ENCODE measurements at regions not wholly inside any gene's neighbourhood (a gene's known extent, or its start where the extent isn't known, plus 50 kb on each side); places are given as distances from the start of the nearest gene placed in this dataset.

DNA sequence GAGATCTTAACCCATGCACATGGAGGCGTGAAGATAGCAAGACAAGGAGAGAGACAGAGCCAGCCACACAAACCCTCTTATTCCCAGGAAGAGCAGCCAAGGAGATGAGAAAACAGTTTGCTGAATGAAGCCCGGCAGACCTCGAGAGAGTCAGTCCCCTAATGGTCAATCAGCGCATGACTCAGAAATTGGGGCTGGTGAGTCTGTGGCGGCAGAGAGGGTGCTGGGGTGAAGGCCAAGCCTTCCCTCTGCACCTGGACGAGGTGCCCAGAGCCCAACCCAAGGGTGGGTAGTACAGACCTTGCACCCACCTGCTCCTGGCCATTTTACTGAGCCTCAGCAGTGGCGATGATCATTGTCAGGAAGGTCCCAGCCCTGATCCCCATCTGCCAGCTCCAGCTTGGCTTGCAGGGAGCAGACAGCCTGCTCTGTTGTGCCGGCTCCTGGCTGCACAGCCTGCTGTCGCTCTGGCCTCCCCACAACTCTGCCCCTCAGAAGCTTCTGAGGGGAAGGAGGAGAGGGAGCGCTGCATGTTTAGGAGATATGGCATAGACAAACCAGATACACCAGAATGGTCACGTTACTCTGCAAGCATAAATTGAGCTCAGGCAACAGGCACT lies 256.6 kb downstream of the RPS24 start:
- intact Hi-C loops (cut with DNase I), result no loop called here
- H3K27ac ChIP-seq, result no peak overlapping the region
- 78 to 87% methylated on average over 10 to 11 of the region's 11 CpGs for WGBS, 2 donors
- TF ChIP-seq, protein P1, sequence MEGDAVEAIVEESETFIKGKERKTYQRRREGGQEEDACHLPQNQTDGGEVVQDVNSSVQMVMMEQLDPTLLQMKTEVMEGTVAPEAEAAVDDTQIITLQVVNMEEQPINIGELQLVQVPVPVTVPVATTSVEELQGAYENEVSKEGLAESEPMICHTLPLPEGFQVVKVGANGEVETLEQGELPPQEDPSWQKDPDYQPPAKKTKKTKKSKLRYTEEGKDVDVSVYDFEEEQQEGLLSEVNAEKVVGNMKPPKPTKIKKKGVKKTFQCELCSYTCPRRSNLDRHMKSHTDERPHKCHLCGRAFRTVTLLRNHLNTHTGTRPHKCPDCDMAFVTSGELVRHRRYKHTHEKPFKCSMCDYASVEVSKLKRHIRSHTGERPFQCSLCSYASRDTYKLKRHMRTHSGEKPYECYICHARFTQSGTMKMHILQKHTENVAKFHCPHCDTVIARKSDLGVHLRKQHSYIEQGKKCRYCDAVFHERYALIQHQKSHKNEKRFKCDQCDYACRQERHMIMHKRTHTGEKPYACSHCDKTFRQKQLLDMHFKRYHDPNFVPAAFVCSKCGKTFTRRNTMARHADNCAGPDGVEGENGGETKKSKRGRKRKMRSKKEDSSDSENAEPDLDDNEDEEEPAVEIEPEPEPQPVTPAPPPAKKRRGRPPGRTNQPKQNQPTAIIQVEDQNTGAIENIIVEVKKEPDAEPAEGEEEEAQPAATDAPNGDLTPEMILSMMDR (IDR thresholded peaks at IDR 0.05), result no peak
- TF ChIP-seq POLR2A (IDR thresholded peaks at IDR 0.05), result no peak
- no peaks in the 10 kb centered on the region for H3K27me3 ChIP-seq
- DNase-seq, result no peak
- no peaks in the 10 kb centered on the region for H3K36me3 ChIP-seq
- peaks cover 0 to 6% of the 10 kb centered on the region in 2 donors for H3K4me1 ChIP-seq
- no peaks in the 10 kb centered on the region for H3K9me3 ChIP-seq
- H3K4me3 ChIP-seq (replicated peaks in 1 of 3), result no peak overlapping the region

DNA sequence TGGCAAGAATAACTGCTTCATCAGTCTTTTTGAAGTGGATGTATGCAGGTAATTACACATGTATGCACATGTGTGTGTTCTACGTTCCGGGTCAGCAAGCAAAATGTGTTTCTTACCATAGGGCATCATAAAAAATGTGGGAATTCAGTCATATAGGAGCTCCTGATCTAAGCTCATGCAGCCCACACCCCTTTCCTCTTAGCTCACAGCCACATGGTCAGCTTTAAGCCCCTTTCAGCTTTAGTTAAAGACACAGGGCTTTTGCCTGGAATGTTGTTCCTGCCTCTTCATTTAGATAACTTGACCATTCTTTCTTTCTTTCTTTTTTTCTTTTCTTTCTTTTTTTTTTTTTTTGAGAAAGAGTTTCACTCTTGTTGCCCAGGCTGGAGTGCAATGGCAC lies 258.1 kb downstream of the RPS24 start:
- H3K27ac ChIP-seq, result no peak overlapping the region
- intact Hi-C loops (cut with DNase I), result no loop called here
- H3K9me3 ChIP-seq, result no peaks in the 10 kb centered on the region
- H3K4me1 ChIP-seq, result peaks cover 0 to 6% of the 10 kb centered on the region in 2 donors
- H3K27me3 ChIP-seq, result no peaks in the 10 kb centered on the region
- H3K36me3 ChIP-seq, result no peaks in the 10 kb centered on the region
- TF ChIP-seq POLR2A (IDR thresholded peaks at IDR 0.05), result no peak
- TF ChIP-seq, protein P1 (IDR thresholded peaks at IDR 0.05), result no peak
- WGBS, 2 donors, result 84 to 98% methylated on average over 2 of the region's 2 CpGs
- DNase-seq, result no peak
- H3K4me3 ChIP-seq (replicated peaks in 1 of 3), result no peak overlapping the region

DNA sequence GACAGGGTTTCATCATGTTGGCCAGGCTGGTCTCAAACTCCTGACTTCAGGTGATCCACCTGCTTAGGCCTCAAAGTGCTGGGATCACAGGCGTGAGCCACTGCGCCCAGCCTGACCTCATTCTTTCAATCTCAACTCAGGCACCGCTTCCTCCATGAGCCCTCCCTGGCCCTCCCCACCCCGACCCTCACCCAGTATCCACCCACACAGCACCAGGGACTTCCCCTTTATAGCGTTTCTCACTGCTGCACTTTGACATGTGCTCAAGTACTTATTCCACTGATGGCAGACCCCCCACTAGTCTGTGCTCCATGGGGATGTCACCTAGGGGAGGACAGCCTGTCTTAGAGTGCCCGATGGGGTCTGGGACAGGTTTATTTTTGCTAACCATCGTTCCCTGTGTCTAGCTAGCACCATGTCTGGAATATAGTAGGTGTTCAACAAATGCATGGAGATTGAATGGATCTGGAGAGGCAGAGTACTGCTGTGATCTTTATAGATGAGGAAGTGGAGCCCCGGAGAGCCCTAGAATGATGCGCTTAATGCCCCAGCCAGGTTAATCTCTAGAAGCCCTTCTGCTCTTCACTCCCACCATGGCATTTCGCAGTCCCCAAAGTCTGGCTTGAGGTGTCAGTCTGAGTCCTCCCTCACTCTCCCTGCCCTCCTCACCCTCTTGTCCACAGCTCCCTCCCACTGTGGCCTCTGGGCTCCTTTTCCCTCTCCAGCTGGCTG lies 258.8 kb downstream of the RPS24 start:
- DNase-seq, result no peak
- Histone ChIP-seq H3K9me3 (no peaks in the 10 kb centered on the region), H3K27me3 (no peaks in the 10 kb centered on the region), H3K36me3 (no peaks in the 10 kb centered on the region), H3K4me3 (replicated peaks in 1 of 3) (no peak overlapping the region), H3K4me1 (peaks cover 0 to 6% of the 10 kb centered on the region in 2 donors), H3K27ac (no peak overlapping the region)
- TF ChIP-seq, protein P1 (IDR thresholded peaks at IDR 0.05), result no peak
- TF ChIP-seq POLR2A (IDR thresholded peaks at IDR 0.05), result no peak
- intact Hi-C loops (cut with DNase I), result no loop called here
- 77 to 92% methylated on average over 10 of the region's 10 CpGs for WGBS, 2 donors

DNA sequence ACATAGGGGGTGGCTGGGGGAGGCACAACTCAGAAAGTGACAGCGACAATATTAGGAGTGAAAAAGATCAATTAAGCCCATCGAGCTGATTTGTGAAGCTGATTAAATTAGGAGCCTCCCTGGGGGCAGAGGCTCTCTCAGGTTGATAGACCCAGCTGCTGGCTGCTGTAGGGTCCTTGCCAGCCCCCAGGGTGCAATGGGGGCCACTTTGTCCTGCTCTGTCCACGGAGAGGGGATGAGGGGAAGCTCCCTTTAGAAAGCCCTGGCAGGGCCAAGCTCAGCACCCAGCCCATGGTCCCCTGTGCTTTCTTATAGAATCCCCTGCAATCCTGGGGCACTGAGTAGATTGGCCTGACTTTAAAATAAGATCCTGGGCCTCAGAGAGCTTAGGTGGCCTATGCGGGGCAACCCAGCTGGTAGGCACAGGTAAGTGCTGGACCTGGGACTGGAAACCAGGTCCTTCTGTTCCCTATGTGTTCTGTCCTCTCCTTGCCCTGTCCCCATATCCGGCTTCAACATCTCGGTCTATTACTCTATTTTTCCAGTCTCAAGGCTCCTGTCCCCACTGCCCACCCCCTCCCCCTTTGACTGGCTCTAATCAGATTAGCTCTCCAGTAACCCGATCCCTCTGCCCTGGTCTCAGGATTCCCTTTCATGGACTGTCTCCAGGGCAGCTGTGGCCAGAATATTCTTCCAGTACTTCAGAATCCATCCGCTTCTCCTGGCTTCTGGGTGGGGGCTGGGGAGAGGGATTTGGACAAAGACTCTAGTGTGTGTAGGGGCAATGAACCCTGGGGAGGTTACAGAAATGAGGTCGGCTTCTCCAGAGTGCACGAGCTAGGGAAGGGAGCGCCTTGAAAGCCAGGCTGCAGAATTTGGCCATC lies 259.6 kb downstream of the RPS24 start:
- Histone ChIP-seq H3K27ac (no peak overlapping the region), H3K36me3 (no peaks in the 10 kb centered on the region), H3K9me3 (no peaks in the 10 kb centered on the region), H3K4me3 (replicated peaks in 1 of 3) (no peak overlapping the region), H3K4me1 (peaks cover 0 to 6% of the 10 kb centered on the region in 2 donors), H3K27me3 (no peaks in the 10 kb centered on the region)
- WGBS, 2 donors, result 57 to 58% methylated on average over 11 of the region's 11 CpGs
- peak; percentile 31 to 44 for DNase-seq
- TF ChIP-seq POLR2A (IDR thresholded peaks at IDR 0.05), result no peak
- intact Hi-C loops (cut with DNase I), result no loop called here

DNA sequence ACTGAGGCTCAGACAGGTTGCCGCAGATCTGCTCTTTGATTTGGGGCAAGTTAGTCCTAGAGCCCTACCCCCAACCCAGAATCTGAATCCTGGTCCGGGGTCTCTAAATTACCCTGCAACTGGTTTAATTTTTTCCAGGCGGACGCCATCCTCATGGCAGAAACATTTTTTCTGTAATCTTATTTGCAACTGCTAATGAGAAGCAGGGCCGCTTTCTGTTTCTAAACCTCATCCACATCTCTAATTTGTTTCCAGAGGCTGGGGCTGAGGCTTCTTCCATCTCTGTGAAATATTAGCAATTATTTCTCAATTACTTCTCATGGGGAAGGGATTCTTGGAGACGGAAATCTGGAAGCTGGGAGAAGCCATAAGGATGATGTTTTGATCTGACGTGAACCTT lies 261.6 kb downstream of the RPS24 start:
- no peak overlapping the region for H3K4me3 ChIP-seq (replicated peaks in 1 of 3)
- WGBS, 2 donors, result 94 to 97% methylated on average over 7 of the region's 7 CpGs
- intact Hi-C loops (cut with DNase I), result no loop called here
- H3K27me3 ChIP-seq, result no peaks in the 10 kb centered on the region
- TF ChIP-seq POLR2A (IDR thresholded peaks at IDR 0.05), result no peak
- TF ChIP-seq, protein P1 (IDR thresholded peaks at IDR 0.05), result no peak
- no peak for DNase-seq
- peaks cover 0 to 6% of the 10 kb centered on the region in 2 donors for H3K4me1 ChIP-seq
- no peak overlapping the region for H3K27ac ChIP-seq
- H3K36me3 ChIP-seq, result no peaks in the 10 kb centered on the region
- no peaks in the 10 kb centered on the region for H3K9me3 ChIP-seq

Data from thyroid gland (tissue), 4 donors.